Mucosa of rectum (tissue), 2 donors: ENCODE measurements at regions not wholly inside any gene's neighbourhood (a gene's known extent, or its start where the extent isn't known, plus 50 kb on each side); places are given as distances from the start of the nearest gene placed in this dataset.
"Not testable (repeated sequence)": the region's sequence is repeated elsewhere in the genome, so short reads cannot be mapped to it uniquely, and the experiment has no call there.

Experiments
- H3K27ac ChIP-seq, 2 donors: one replicate each; pipeline ENCODE4 v1.7.0; 2013; ENCODE audit warnings: inconsistent platforms in 2 of 2, low read depth in 2 of 2, low read length in 2 of 2
- H3K27me3 ChIP-seq, 2 donors: one replicate each; pipeline ENCODE4 v1.7.0; 2013; ENCODE audit warnings: low read length in 2 of 2; ENCODE audit not compliant: control insufficient read depth in 2 of 2, insufficient read depth in 2 of 2
- H3K36me3 ChIP-seq, 2 donors: one replicate each; pipeline ENCODE4 v1.7.0; 2013; ENCODE audit warnings: low read length in 2 of 2; ENCODE audit not compliant: control insufficient read depth in 2 of 2, insufficient read depth in 2 of 2
- H3K4me1 ChIP-seq, 2 donors: one replicate each; pipeline ENCODE4 v1.7.0; 2013; ENCODE audit warnings: low read length in 2 of 2, mild to moderate bottlenecking in 1 of 2; ENCODE audit not compliant: control insufficient read depth in 2 of 2, insufficient read depth in 2 of 2
- H3K4me3 ChIP-seq, 2 donors: one replicate each; pipeline ENCODE4 v1.7.0; 2013; ENCODE audit warnings: low read length in 2 of 2
- H3K9ac ChIP-seq, 2 donors: one replicate each; pipeline ENCODE4 v1.7.0; 2013; ENCODE audit warnings: low read length in 2 of 2, low read depth in 1 of 2, mild to moderate bottlenecking in 1 of 2
- H3K9me3 ChIP-seq, 2 donors: one replicate each; pipeline ENCODE4 v1.7.0; 2013; ENCODE audit warnings: low read length in 2 of 2; ENCODE audit not compliant: control insufficient read depth in 2 of 2
- donor health status: healthy.
- donor health status: Normal muscosa, but diverticular disease.

DNA sequence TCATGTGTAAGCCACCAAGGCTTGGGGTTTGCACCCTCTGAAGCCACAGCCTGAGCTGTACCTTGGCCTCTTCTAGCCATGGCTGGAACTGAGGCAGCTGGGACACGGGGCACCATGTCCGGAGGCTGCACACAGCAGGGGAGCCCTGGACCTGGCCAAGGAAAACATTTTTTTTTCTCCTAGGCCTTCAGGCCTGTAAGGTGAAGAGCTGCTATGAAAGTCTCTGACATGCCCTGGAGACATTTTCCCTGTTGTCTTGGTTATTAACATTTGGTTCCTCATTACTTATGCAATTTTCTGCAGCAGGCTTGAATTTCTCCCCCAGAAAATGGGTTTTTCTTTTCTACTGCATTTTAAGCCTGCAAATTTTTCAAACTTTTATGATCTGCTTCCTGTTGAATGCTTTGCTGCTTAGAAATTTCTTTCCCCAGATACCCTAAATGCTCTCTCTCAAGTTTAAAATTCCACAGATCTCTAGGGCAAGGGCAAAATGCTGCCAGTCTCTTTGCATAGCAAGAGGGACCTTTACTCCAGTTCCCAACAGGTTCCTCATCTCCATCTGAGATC is 295.8 kb downstream of the LTN1 start:
- H3K4me3 ChIP-seq = no peak overlapping the region
- H3K9ac ChIP-seq = no peak overlapping the region
- no peaks in the 10 kb centered on the region for H3K27me3 ChIP-seq
- no peaks in the 10 kb centered on the region for H3K4me1 ChIP-seq
- H3K27ac ChIP-seq = no peak overlapping the region
- H3K36me3 ChIP-seq = no peaks in the 10 kb centered on the region
- H3K9me3 ChIP-seq = no peaks in the 10 kb centered on the region

DNA sequence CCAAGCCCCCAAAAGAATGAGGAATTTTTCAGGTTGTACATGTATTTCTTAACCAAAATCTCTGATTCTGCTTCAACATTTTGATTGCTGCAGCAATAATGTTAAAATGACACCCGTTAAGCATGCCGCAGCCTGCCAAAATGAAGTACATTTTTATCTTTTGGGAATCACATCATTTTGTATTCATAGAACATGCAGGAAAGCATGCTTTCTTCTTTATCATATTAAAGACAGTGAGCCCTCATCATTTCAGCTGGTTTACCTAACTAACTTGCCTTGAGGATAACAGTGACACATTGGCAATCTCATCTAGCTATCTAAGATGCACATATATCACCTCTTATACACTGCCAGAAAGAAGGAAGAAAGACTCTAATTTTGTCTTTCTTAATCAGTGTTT is 299.2 kb downstream of the LTN1 start:
- H3K27ac ChIP-seq = no peak overlapping the region
- no peaks in the 10 kb centered on the region for H3K36me3 ChIP-seq
- no peaks in the 10 kb centered on the region for H3K4me1 ChIP-seq
- no peaks in the 10 kb centered on the region for H3K9me3 ChIP-seq
- no peak overlapping the region for H3K4me3 ChIP-seq
- H3K9ac ChIP-seq = no peak overlapping the region
- no peaks in the 10 kb centered on the region for H3K27me3 ChIP-seq

DNA sequence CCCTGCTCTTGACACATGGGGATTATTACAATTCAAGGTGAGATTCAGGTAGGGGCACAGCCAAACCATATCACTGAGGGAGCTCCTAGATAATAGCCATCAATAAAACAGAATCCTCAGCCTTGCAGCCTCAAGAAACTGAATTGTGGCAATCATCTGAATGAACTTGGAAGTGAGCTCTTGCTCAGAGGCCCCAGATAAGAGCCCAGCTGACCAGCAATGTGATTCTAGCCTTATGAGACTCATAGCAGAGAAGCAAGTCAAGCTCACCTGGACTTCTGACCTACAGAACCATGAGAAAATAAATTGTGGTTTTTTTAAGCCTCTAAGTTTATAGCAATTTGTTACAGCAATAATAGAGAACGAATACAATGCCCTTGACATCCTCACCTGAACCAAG is 302.5 kb downstream of the LTN1 start:
- Histone ChIP-seq H3K4me3 (no peak overlapping the region), H3K9me3 (no peaks in the 10 kb centered on the region), H3K4me1 (no peaks in the 10 kb centered on the region), H3K9ac (no peak overlapping the region), H3K27me3 (no peaks in the 10 kb centered on the region), H3K27ac (no peak overlapping the region), H3K36me3 (no peaks in the 10 kb centered on the region)

DNA sequence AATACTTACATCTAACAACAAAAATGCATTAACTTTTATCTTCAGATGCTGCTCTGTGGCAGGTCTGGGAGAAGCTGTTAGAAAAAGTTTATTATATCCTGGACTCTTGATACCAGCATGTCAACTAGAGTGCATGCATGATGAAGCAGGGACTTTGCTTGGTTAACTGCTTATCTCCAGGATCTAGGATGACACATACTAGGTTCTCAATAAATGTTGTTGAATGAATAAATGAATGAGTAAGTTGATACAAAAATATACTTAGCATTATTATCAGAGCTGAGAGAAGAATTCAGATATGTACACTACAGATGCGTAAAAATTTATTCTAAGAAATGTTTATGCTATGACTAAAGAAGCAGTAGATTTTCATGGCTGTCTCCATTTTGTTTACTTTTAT is 304.3 kb downstream of the LTN1 start:
- no peaks in the 10 kb centered on the region for H3K4me1 ChIP-seq
- H3K9me3 ChIP-seq = no peaks in the 10 kb centered on the region
- H3K27ac ChIP-seq = no peak overlapping the region
- H3K4me3 ChIP-seq = no peak overlapping the region
- no peaks in the 10 kb centered on the region for H3K27me3 ChIP-seq
- no peak overlapping the region for H3K9ac ChIP-seq
- no peaks in the 10 kb centered on the region for H3K36me3 ChIP-seq

DNA sequence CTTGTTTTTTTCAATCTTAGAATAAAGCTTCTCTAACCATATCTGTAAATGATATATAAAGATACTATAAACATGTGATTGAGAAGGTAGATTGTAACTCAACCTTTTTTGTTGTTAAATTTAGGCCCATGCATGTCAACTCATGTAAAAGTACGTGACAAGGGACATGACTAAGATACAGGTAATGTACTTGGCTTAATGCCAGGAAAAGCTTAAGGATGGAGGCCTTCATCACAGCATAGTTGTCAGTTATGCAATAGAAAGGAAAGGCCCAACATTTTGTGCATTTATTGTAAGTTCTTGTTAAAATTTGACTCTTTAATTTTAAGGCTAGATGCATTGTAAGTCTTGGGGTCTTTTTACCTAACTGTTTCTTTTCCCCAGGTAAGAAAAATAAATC is 305.1 kb downstream of the LTN1 start:
- no peaks in the 10 kb centered on the region for H3K9me3 ChIP-seq
- no peak overlapping the region for H3K9ac ChIP-seq
- no peaks in the 10 kb centered on the region for H3K4me1 ChIP-seq
- no peaks in the 10 kb centered on the region for H3K27me3 ChIP-seq
- no peak overlapping the region for H3K27ac ChIP-seq
- no peak overlapping the region for H3K4me3 ChIP-seq
- H3K36me3 ChIP-seq = no peaks in the 10 kb centered on the region

DNA sequence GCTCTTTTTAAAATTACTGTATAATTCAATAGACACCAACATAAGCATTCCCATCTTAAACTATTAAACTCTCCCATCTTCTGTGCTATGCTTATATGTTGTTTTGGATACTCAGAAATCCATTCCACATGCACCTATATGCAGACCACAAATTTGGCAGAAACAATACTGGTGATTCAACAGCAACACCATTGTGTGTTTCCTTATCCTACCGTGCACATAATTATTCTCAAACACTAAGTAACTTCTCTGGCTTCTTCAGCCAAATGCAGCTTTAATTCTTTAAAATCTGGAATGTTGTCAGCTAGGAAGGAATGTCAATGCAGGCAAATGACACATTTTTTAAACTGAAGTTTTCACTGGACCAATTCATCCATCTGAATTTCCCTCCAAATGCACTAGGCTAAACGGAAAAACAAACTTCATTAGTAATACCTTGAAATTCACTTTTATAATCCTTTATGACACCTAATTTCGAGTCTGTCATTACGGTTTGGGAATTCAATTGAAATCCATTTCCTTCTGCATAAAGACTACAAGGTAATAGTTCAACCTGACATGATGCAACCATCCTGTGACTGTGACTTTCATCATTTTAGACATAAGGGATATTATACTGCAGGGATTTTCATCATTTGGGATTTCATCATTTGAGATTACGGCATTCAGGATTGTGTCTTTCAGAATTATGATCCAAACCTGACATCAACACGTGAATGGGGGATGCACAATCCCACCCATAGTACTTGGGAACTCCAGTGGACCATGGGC is 308.5 kb downstream of the LTN1 start:
- Histone ChIP-seq H3K36me3 (no peaks in the 10 kb centered on the region), H3K27ac (no peak overlapping the region), H3K4me1 (no peaks in the 10 kb centered on the region), H3K9ac (no peak overlapping the region), H3K9me3 (no peaks in the 10 kb centered on the region), H3K4me3 (no peak overlapping the region), H3K27me3 (no peaks in the 10 kb centered on the region)

DNA sequence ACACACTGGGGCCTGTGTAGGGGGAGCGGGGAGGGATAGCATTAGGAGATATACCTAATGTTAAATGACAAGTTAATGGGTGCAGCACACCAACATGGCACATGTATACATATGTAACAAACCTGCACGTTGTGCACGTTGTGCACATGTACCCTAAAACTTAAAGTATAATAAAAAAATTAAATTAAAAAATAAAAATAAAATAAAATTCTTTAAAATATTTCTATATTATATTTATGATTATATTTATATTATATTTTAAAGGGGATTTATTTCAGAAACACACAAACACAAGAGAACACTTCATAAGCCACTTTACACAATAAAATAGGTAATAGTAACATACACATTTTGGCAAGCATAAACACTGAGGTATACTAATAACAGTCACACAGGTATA is 309.8 kb downstream of the LTN1 start:
- not testable (repeated sequence) for H3K4me1 ChIP-seq, H3K9ac ChIP-seq, H3K4me3 ChIP-seq, H3K27ac ChIP-seq, H3K9me3 ChIP-seq, H3K27me3 ChIP-seq, H3K36me3 ChIP-seq

DNA sequence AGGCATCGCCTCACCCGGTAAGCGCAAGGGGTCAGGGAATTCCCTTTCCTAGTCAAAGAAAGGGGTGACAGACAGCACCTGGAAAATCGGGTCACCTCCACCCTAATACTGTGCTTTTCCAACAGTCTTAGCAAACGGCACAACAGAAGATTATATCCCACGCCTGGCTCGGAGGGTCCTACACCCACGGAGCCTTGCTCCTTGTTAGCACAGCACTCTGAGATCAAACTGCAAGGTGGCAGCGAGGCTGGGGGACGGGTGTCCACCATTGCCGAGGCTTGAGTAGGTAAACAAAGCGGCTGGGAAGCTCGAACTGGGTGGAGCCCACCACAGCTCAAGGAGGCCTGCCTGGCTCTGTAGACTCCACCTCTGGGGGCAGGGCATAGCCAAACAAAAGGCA is 315.6 kb downstream of the LTN1 start:
- not testable (repeated sequence) for H3K4me3 ChIP-seq, H3K36me3 ChIP-seq, H3K9me3 ChIP-seq, H3K27me3 ChIP-seq, H3K4me1 ChIP-seq, H3K27ac ChIP-seq, H3K9ac ChIP-seq

DNA sequence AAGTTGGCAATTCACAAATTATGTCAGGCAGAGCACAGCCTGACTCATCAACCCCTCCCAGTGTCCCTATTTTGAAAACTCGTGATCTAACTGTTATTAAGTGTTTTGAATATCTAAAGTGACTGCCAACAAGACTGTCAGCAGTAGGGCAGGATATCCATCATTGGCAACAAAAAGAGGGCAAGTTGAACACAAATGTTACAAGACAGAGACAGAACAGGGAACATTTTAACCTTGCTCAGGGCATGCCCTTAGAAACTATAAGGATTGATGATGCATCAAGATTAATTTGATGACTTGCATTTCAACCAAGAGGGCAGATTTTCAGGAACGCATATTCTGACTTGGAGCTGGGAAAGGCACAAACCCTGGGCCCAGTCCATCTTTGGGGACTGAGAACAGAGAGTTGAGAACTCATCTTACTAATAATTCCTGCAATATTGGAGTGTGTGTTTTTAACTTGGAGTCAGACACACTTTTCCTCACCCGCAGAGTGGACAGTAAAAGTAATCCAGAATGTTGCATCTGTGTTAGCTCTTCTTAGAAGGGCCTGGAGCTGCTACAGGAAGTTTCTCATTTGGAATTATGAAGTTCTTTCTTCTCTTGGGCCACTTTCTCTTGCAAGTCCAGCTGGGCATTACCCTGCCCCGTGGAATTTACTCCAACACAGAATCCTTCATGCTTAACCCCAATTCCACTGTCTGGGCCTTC is 317.2 kb downstream of the LTN1 start:
- H3K27me3 ChIP-seq = no peaks in the 10 kb centered on the region
- H3K4me1 ChIP-seq = no peaks in the 10 kb centered on the region
- H3K36me3 ChIP-seq = no peaks in the 10 kb centered on the region
- no peak overlapping the region for H3K4me3 ChIP-seq
- no peaks in the 10 kb centered on the region for H3K9me3 ChIP-seq
- no peak overlapping the region for H3K27ac ChIP-seq
- H3K9ac ChIP-seq = no peak overlapping the region

DNA sequence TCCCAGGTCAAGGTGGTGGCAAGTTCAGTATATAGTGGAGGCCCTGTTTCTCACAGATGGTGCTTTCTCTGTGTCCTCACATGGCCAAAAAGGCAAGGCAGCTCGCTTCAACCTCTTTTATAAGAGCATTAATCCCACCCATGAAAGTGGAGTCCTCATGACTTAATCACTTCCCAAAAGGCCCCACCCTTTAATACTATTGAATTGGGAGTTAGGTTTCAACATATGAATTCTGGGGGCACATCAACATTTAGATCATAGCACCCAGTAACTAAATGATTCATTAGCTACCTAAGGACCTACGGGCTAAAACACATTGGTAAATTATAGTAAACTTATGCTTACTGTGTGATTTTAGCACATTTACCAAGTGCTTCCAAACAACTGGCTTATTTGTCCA is 317.9 kb downstream of the LTN1 start:
- no peaks in the 10 kb centered on the region for H3K27me3 ChIP-seq
- H3K9ac ChIP-seq = no peak overlapping the region
- H3K36me3 ChIP-seq = no peaks in the 10 kb centered on the region
- H3K27ac ChIP-seq = no peak overlapping the region
- no peaks in the 10 kb centered on the region for H3K9me3 ChIP-seq
- H3K4me1 ChIP-seq = no peaks in the 10 kb centered on the region
- no peak overlapping the region for H3K4me3 ChIP-seq
